Activated CD8-positive, alpha-beta memory T cell treated with anti-CD3 and anti-CD28 coated beads for 4 hours (primary cell): ENCODE measurements at regions not wholly inside any gene's neighbourhood (a gene's known extent, or its start where the extent isn't known, plus 50 kb on each side); places are given as distances from the start of the nearest gene placed in this dataset.

Experiments
- DNase-seq, 2 donors: peaks; one replicate each; pipeline ENCODE4 v3.0.0-alpha.2; 2020; ENCODE audit warnings: low read depth in 2 of 2

GRCh38 chr12:11946161-11946560 is 124.6 kb upstream of the BCL2L14 start:
- DNase-seq: no peak

GRCh38 chr12:11947213-11947612 is 123.5 kb upstream of the BCL2L14 start:
- DNase-seq: no peak

GRCh38 chr12:11949738-11950411 is 120.9 kb upstream of the BCL2L14 start:
- no peak for DNase-seq

- DNase-seq: no peak
Measured at GRCh38 chr12:11951209-11951608, 119.5 kb upstream of the BCL2L14 start.

- no peak for DNase-seq
Measured at GRCh38 chr12:11953523-11953922, 117.2 kb upstream of the BCL2L14 start.

GRCh38 chr12:11954181-11954580 is 116.6 kb upstream of the BCL2L14 start:
- DNase-seq: no peak

- no peak for DNase-seq
Measured at GRCh38 chr12:11958221-11959091, 112.3 kb upstream of the BCL2L14 start.

GRCh38 chr12:11959117-11959823 is 111.5 kb upstream of the BCL2L14 start:
- DNase-seq: no peak

GRCh38 chr12:11960646-11961045 is 110.1 kb upstream of the BCL2L14 start:
- DNase-seq: no peak

- DNase-seq: no peak
Measured at GRCh38 chr12:11961686-11962085, 109.1 kb upstream of the BCL2L14 start.

- no peak for DNase-seq
Measured at GRCh38 chr12:11962860-11963259, 107.9 kb upstream of the BCL2L14 start.

- DNase-seq: no peak
Measured at GRCh38 chr12:11963841-11964471, 106.8 kb upstream of the BCL2L14 start.

GRCh38 chr12:11965258-11965910 is 105.4 kb upstream of the BCL2L14 start:
- DNase-seq: no peak

GRCh38 chr12:11967376-11968047 is 103.2 kb upstream of the BCL2L14 start:
- DNase-seq: no peak

- DNase-seq: no peak
Measured at GRCh38 chr12:11968048-11968383, 102.7 kb upstream of the BCL2L14 start.

GRCh38 chr12:11968516-11968915 is 102.2 kb upstream of the BCL2L14 start:
- no peak for DNase-seq

GRCh38 chr12:11969437-11970154 is 101.1 kb upstream of the BCL2L14 start:
- DNase-seq: no peak

- DNase-seq: no peak
Measured at GRCh38 chr12:11970155-11970520, 100.6 kb upstream of the BCL2L14 start.

GRCh38 chr12:11973396-11973795 is 97.3 kb upstream of the BCL2L14 start:
- no peak for DNase-seq

GRCh38 chr12:11976005-11976404 is 94.7 kb upstream of the BCL2L14 start:
- DNase-seq: no peak
